Heart right ventricle (tissue), 16 donors: ENCODE measurements at regions not wholly inside any gene's neighbourhood (a gene's known extent, or its start where the extent isn't known, plus 50 kb on each side); places are given as distances from the start of the nearest gene placed in this dataset.
"Not testable (repeated sequence)": the region's sequence is repeated elsewhere in the genome, so short reads cannot be mapped to it uniquely, and the experiment has no call there.

Experiments
- ATAC-seq, 8 donors: fragments of 200-7000 bp; cut with Tn5 transposase; one replicate each; pipeline ENCODE4 v1.9.1; 2020; ENCODE audit warnings: mild to moderate bottlenecking in 8 of 8, moderate library complexity in 8 of 8, moderate number of reproducible peaks in 1 of 8
- DNase-seq, 2 donors: peaks; one replicate each; pipeline ENCODE4 v3.0.0-alpha.2; 2020
- H3K27ac ChIP-seq, 10 donors: fragments of 200-600 bp; sonication (generic) in 2 of 10; one replicate each; pipeline versions ENCODE4 v1.5.0 to v1.8.0; 2020 to 2022; ENCODE audit warnings: mild to moderate bottlenecking in 3 of 10
- H3K27me3 ChIP-seq, 7 donors: fragments of 200-600 bp; one replicate each; pipeline ENCODE4 v1.8.0; 2021 to 2022; ENCODE audit warnings: mild to moderate bottlenecking in 2 of 7
- H3K36me3 ChIP-seq, 9 donors: fragments of 200-600 bp; sonication (generic) in 1 of 9; one replicate each; pipeline versions ENCODE4 v1.5.0 to v1.8.0; 2020 to 2022; ENCODE audit warnings: mild to moderate bottlenecking in 2 of 9
- H3K4me1 ChIP-seq, 9 donors: fragments of 200-600 bp; sonication (generic) in 1 of 9; one replicate each; pipeline versions ENCODE4 v1.5.0 to v1.8.0; 2020 to 2022; ENCODE audit warnings: mild to moderate bottlenecking in 4 of 9
- H3K4me3 ChIP-seq, 10 donors: fragments of 200-600 bp; sonication (generic) in 2 of 10; one replicate each; pipeline versions ENCODE4 v1.5.0 to v1.8.0; 2020 to 2022; ENCODE audit warnings: mild to moderate bottlenecking in 7 of 10, moderate library complexity in 2 of 10
- H3K9me3 ChIP-seq, 11 donors: fragments of 200-600 bp in 10 of 11; sonication (generic) in 2 of 11; one replicate each; pipeline versions ENCODE4 v1.5.0 to v1.8.0; 2013 to 2022; ENCODE audit warnings: mild to moderate bottlenecking in 2 of 11, control low read depth in 1 of 11, moderate library complexity in 1 of 11
- CTCF ChIP-seq, 9 donors: fragments of 200-600 bp; sonication (generic) in 2 of 9; IDR thresholded peaks; one replicate each; pipeline versions ENCODE4 v1.5.0 to v1.8.0; 2021 to 2022; ENCODE audit warnings: antibody characterized with exemption in 9 of 9, mild to moderate bottlenecking in 5 of 9, moderate library complexity in 1 of 9
- WGBS, 2 donors: extraction: QIAGEN DNeasy Blood & Tissue Kit; methylation state at CpG; one replicate each; pipeline ENCODE4 v1.1.7; 2013; ENCODE audit warnings: inconsistent platforms in 1 of 2; 5-methylcytosine and 5-hydroxymethylcytosine counted together
- intact Hi-C, 10 donors: fragments of 100-400 bp; cut with DNase I; formaldehyde crosslinking; loops; one replicate each; pipeline versions ENCODE4 v1.11.1 to v1.14.2; 2022
- donor health status: Arrhythmogenic right ventricular cardiomyopathy.
- donor health status: ischemic (EF 13 %, LVEDD 7.1; RV severe dilation, severe dysfunction).
- donor health status: healthy with polysubstance abuse.
- donor health status: DM: no; HTN: yes; CAD: no.
- donor health status: DM: no; HTN: no; CAD: no.
- donor health status: ischemic (EF 25% LVEDD 6.9; RV normal size, moderate dysfunction).
- donor health status: ischemic (EF 25% LVEDD 5.7; RV mildly dilated, moderate dysfunction).
- donor health status: healthy.
- donor health status: DM: yes; HTN: yes; CAD: no.
- donor health status: Ischemic cardiomyopathy.
- donor health status: ischemic (EF 35%, LVEDD 5.7; RV mildly dilated, moderate dysfunction).
- donor health status: nonischemic (EF 11% LVEDD 7.7; RV severe dilation, severe dysfunction).
- donor health status: DM: yes; HTN: yes; CAD: no.
- donor health status: PGD.
- donor health status: ischemic (EF 29% LVEDD 5.4; RV normal size, mild dysfunction).
- donor health status: nonischemic (EF 23%, LVEDD 6.1; RV moderate dilation, normal function).

GRCh38 chr4:3601992-3602391 is 69.8 kb upstream of the LRPAP1 start:
- no peak for TF ChIP-seq CTCF (IDR thresholded peaks at IDR 0.05)
- H3K9me3 ChIP-seq: peaks cover 0 to 6% (median 0%) of the 10 kb centered on the region in 11 donors

GRCh38 chr4:3601108-3601690 is 69.0 kb upstream of the LRPAP1 start:
- DNase-seq, H3K4me3 ChIP-seq, H3K4me1 ChIP-seq, H3K9me3 ChIP-seq, ATAC-seq, H3K36me3 ChIP-seq, intact Hi-C loops, H3K27ac ChIP-seq: not testable (repeated sequence)
- 85 to 86% methylated on average over 12 of the region's 12 CpGs for WGBS, 2 donors
- peaks cover 0 to 33% (median under 1%) of the 10 kb centered on the region in 7 donors for H3K27me3 ChIP-seq

More at GRCh38 chr4:3601992-3602391, 69.8 kb upstream of the LRPAP1 start:
- no peak for ATAC-seq
- 87 to 89% methylated on average over 3 of the region's 3 CpGs for WGBS, 2 donors
- Histone ChIP-seq H3K4me1 (no peaks in the 10 kb centered on the region), H3K27me3 (peaks cover 0 to 30% (median 0%) of the 10 kb centered on the region in 7 donors), H3K4me3 (no peak overlapping the region), H3K36me3 (no peaks in the 10 kb centered on the region), H3K27ac (no peak overlapping the region)
- DNase-seq: no peak
- intact Hi-C loops: no loop called here

GRCh38 chr4:3599951-3600350 is 67.7 kb upstream of the LRPAP1 start:
- 49 to 51% methylated on average over 6 to 9 of the region's 9 CpGs for WGBS, 2 donors
- Histone ChIP-seq H3K36me3 (no peaks in the 10 kb centered on the region), H3K27ac (no peak overlapping the region), H3K4me1 (no peaks in the 10 kb centered on the region), H3K4me3 (no peak overlapping the region), H3K9me3 (peaks cover 0 to 6% (median 0%) of the 10 kb centered on the region in 11 donors), H3K27me3 (peaks cover 0 to 42% (median 4%) of the 10 kb centered on the region in 7 donors)
- ATAC-seq (no peak), DNase-seq (no peak)
- TF ChIP-seq CTCF (IDR thresholded peaks at IDR 0.05): no peak
- intact Hi-C loops: no loop called here

- no peaks in the 10 kb centered on the region for H3K36me3 ChIP-seq
- intact Hi-C loops: no loop called here
- peaks cover 0 to 41% (median 6%) of the 10 kb centered on the region in 7 donors for H3K27me3 ChIP-seq
- 87 to 95% methylated on average over 8 of the region's 8 CpGs for WGBS, 2 donors
- no peak overlapping the region for H3K27ac ChIP-seq
- DNase-seq: no peak
- no peak for ATAC-seq
- TF ChIP-seq CTCF (IDR thresholded peaks at IDR 0.05): no peak
- H3K4me1 ChIP-seq: no peaks in the 10 kb centered on the region
- H3K9me3 ChIP-seq: peaks cover 0 to 6% (median 0%) of the 10 kb centered on the region in 11 donors
- no peak overlapping the region for H3K4me3 ChIP-seq
Observed at GRCh38 chr4:3598695-3599227, 66.5 kb upstream of the LRPAP1 start.

GRCh38 chr4:3597896-3598505 is 65.8 kb upstream of the LRPAP1 start:
- H3K4me1 ChIP-seq, H3K36me3 ChIP-seq, ATAC-seq, intact Hi-C loops, DNase-seq, H3K27ac ChIP-seq, H3K9me3 ChIP-seq, H3K4me3 ChIP-seq: not testable (repeated sequence)
- H3K27me3 ChIP-seq: peaks cover 0 to 36% (median 6%) of the 10 kb centered on the region in 7 donors
- WGBS, 2 donors: 80 to 82% methylated on average over 13 of the region's 13 CpGs

- not testable (repeated sequence) for H3K9me3 ChIP-seq
Observed at GRCh38 chr4:3596957-3597733, 64.9 kb upstream of the LRPAP1 start.

GRCh38 chr4:3595627-3596291 is 63.5 kb upstream of the LRPAP1 start:
- 84 to 88% methylated on average over 23 to 25 of the region's 27 CpGs for WGBS, 2 donors
- intact Hi-C loops, ATAC-seq, DNase-seq, H3K4me3 ChIP-seq, H3K4me1 ChIP-seq, H3K27ac ChIP-seq, H3K36me3 ChIP-seq, H3K9me3 ChIP-seq: not testable (repeated sequence)
- peaks cover 0 to 28% (median 6%) of the 10 kb centered on the region in 7 donors for H3K27me3 ChIP-seq

More at GRCh38 chr4:3596957-3597733, 64.9 kb upstream of the LRPAP1 start:
- DNase-seq, H3K4me1 ChIP-seq, intact Hi-C loops, H3K4me3 ChIP-seq, H3K36me3 ChIP-seq, H3K27ac ChIP-seq: not testable (repeated sequence)
- peak in 1 of 8 donors; percentile 41 for ATAC-seq
- WGBS, 2 donors: 75 to 84% methylated on average over 22 to 23 of the region's 23 CpGs
- peaks cover 0 to 33% (median 6%) of the 10 kb centered on the region in 7 donors for H3K27me3 ChIP-seq
